ENCODE measurements at regions not wholly inside any gene's neighbourhood (a gene's known extent, or its start where the extent isn't known, plus 50 kb on each side); places are given as distances from the start of the nearest gene placed in this dataset.

GRCh38 chr6:139965393-139965792 is 590.9 kb upstream of the CITED2 start:
- in situ Hi-C loops (cut with MboI; ENCODE audit: low pct_unique_long_range_greater_than_20kb, low sequenced_read_pairs, unreplicated experiment): no loop called here
- no peak for TF ChIP-seq CTCF (IDR thresholded peaks at IDR 0.05; ENCODE audit: extremely low read depth, insufficient read depth, missing control alignments)
- no peak for DNase-seq (ENCODE audit: low spot score)

- in situ Hi-C loops (cut with MboI; ENCODE audit: low pct_unique_long_range_greater_than_20kb, low sequenced_read_pairs, unreplicated experiment): no loop called here
- TF ChIP-seq CTCF (IDR thresholded peaks at IDR 0.05; ENCODE audit: extremely low read depth, insufficient read depth, missing control alignments): no peak
- DNase-seq (ENCODE audit: low spot score): no peak
Measured at GRCh38 chr6:139964737-139965136, 590.3 kb upstream of the CITED2 start.

GRCh38 chr6:139962654-139963347 is 588.4 kb upstream of the CITED2 start:
- no peak for DNase-seq (ENCODE audit: low spot score)
- no peak for TF ChIP-seq CTCF (IDR thresholded peaks at IDR 0.05; ENCODE audit: extremely low read depth, insufficient read depth, missing control alignments)
- in situ Hi-C loops (cut with MboI; ENCODE audit: low pct_unique_long_range_greater_than_20kb, low sequenced_read_pairs, unreplicated experiment): no loop called here

GRCh38 chr6:139961190-139961589 is 586.7 kb upstream of the CITED2 start:
- no peak for DNase-seq (ENCODE audit: low spot score)
- in situ Hi-C loops (cut with MboI; ENCODE audit: low pct_unique_long_range_greater_than_20kb, low sequenced_read_pairs, unreplicated experiment): no loop called here

GRCh38 chr6:139960671-139961070 is 586.2 kb upstream of the CITED2 start:
- no peak for TF ChIP-seq CTCF (IDR thresholded peaks at IDR 0.05; ENCODE audit: extremely low read depth, insufficient read depth, missing control alignments)

More at GRCh38 chr6:139961190-139961589, 586.7 kb upstream of the CITED2 start:
- TF ChIP-seq CTCF (IDR thresholded peaks at IDR 0.05; ENCODE audit: extremely low read depth, insufficient read depth, missing control alignments): no peak

GRCh38 chr6:139955366-139956155 is 581.1 kb upstream of the CITED2 start:
- in situ Hi-C loops (cut with MboI; ENCODE audit: low pct_unique_long_range_greater_than_20kb, low sequenced_read_pairs, unreplicated experiment): no loop called here
- no peak for TF ChIP-seq CTCF (IDR thresholded peaks at IDR 0.05; ENCODE audit: extremely low read depth, insufficient read depth, missing control alignments)
- no peak for DNase-seq (ENCODE audit: low spot score)

More at GRCh38 chr6:139960671-139961070, 586.2 kb upstream of the CITED2 start:
- no peak for DNase-seq (ENCODE audit: low spot score)
- in situ Hi-C loops (cut with MboI; ENCODE audit: low pct_unique_long_range_greater_than_20kb, low sequenced_read_pairs, unreplicated experiment): no loop called here
